ENCODE measurements at regions not wholly inside any gene's neighbourhood (a gene's known extent, or its start where the extent isn't known, plus 50 kb on each side); places are given as distances from the start of the nearest gene placed in this dataset.

- Histone ChIP-seq H3K4me3 (no peak overlapping the region), H3K36me3 (no peaks in the 10 kb centered on the region), H3K9me3 (no peaks in the 10 kb centered on the region), H3K4me1 (peaks cover 0 to 9% (median 3%) of the 10 kb centered on the region in 4 donors), H3K27ac (no peak overlapping the region), H3K27me3 (peaks cover 0 to 16% (median 0%) of the 10 kb centered on the region in 3 donors)
- intact Hi-C loops (cut with DNase I; ENCODE audit: low total_unique reads), result no loop called here
- WGBS, 5 donors, result 40 to 55% (median 52%) methylated on average over 9 of the region's 9 CpGs
- peak; percentile 34 to 37 for DNase-seq
- TF ChIP-seq EP300 (IDR thresholded peaks at IDR 0.05) (no peak), CTCF (IDR thresholded peaks at IDR 0.05) (no peak), POLR2AphosphoS5 (IDR thresholded peaks at IDR 0.05) (no peak), POLR2A (IDR thresholded peaks at IDR 0.05) (no peak)
These were observed 339.4 kb downstream of the CDH26 start for GRCh38 chr20:60297649-60298048.

GRCh38 chr20:60298647-60299046 lies 340.4 kb downstream of the CDH26 start:
- TF ChIP-seq POLR2AphosphoS5 (IDR thresholded peaks at IDR 0.05) (no peak), CTCF (IDR thresholded peaks at IDR 0.05) (no peak), POLR2A (IDR thresholded peaks at IDR 0.05) (no peak), EP300 (IDR thresholded peaks at IDR 0.05) (no peak)
- Histone ChIP-seq H3K4me1 (peaks cover 0 to 9% (median 3%) of the 10 kb centered on the region in 4 donors), H3K4me3 (no peak overlapping the region), H3K27ac (no peak overlapping the region), H3K9me3 (no peaks in the 10 kb centered on the region), H3K36me3 (no peaks in the 10 kb centered on the region), H3K27me3 (peaks cover 0 to 16% (median 0%) of the 10 kb centered on the region in 3 donors)
- intact Hi-C loops (cut with DNase I; ENCODE audit: low total_unique reads), result no loop called here
- 63 to 84% (median 79%) methylated on average over 5 of the region's 5 CpGs for WGBS, 5 donors
- no peak for DNase-seq

GRCh38 chr20:60299951-60300350 lies 341.7 kb downstream of the CDH26 start:
- H3K27me3 ChIP-seq, result peaks cover 0 to 16% (median 0%) of the 10 kb centered on the region in 3 donors
- H3K27ac ChIP-seq, result no peak overlapping the region
- H3K9me3 ChIP-seq, result no peaks in the 10 kb centered on the region
- H3K36me3 ChIP-seq, result no peaks in the 10 kb centered on the region
- H3K4me1 ChIP-seq, result peaks cover 0 to 9% (median 3%) of the 10 kb centered on the region in 4 donors
- TF ChIP-seq POLR2AphosphoS5 (IDR thresholded peaks at IDR 0.05), result no peak
- TF ChIP-seq EP300 (IDR thresholded peaks at IDR 0.05), result no peak
- TF ChIP-seq CTCF (IDR thresholded peaks at IDR 0.05), result no peak
- no peak for TF ChIP-seq POLR2A (IDR thresholded peaks at IDR 0.05)
- WGBS, 5 donors, result 31 to 62% (median 46%) methylated on average over 12 of the region's 12 CpGs
- no peak for DNase-seq
- no peak overlapping the region for H3K4me3 ChIP-seq
- intact Hi-C loops (cut with DNase I; ENCODE audit: low total_unique reads), result no loop called here

GRCh38 chr20:60300374-60300773 lies 342.2 kb downstream of the CDH26 start:
- intact Hi-C loops (cut with DNase I; ENCODE audit: low total_unique reads), result no loop called here
- no peak overlapping the region for H3K27ac ChIP-seq
- WGBS, 5 donors, result 28 to 60% (median 34%) methylated on average over 3 of the region's 3 CpGs
- H3K36me3 ChIP-seq, result no peaks in the 10 kb centered on the region
- H3K4me3 ChIP-seq, result no peak overlapping the region
- peak in 1 of 2 donors; percentile 12 for DNase-seq
- TF ChIP-seq POLR2A (IDR thresholded peaks at IDR 0.05), result no peak
- TF ChIP-seq POLR2AphosphoS5 (IDR thresholded peaks at IDR 0.05), result no peak
- no peak for TF ChIP-seq CTCF (IDR thresholded peaks at IDR 0.05)
- no peak for TF ChIP-seq EP300 (IDR thresholded peaks at IDR 0.05)
- no peaks in the 10 kb centered on the region for H3K9me3 ChIP-seq
- peaks cover 0 to 9% (median 3%) of the 10 kb centered on the region in 4 donors for H3K4me1 ChIP-seq
- H3K27me3 ChIP-seq, result peaks cover 0 to 13% (median 0%) of the 10 kb centered on the region in 3 donors

Data from stomach (tissue), 8 donors.